Loucy (cell line): ENCODE measurements at regions not wholly inside any gene's neighbourhood (a gene's known extent, or its start where the extent isn't known, plus 50 kb on each side); places are given as distances from the start of the nearest gene placed in this dataset.

Experiments used
- H2AFZ ChIP-seq: fragments of 200-600 bp; sonication (generic); 2 replicates; pipeline ENCODE4 v1.6.0; 2016; ENCODE audit warnings: antibody characterized with exemption, mild to moderate bottlenecking, low read length, moderate library complexity
- H3F3A ChIP-seq: fragments of 200-600 bp; 2 replicates; pipeline ENCODE4 v1.6.0; 2016; ENCODE audit warnings: antibody characterized with exemption, low read depth, mild to moderate bottlenecking
- H3K27me3 ChIP-seq: fragments of 200-600 bp; sonication (generic); 2 replicates; pipeline ENCODE4 v1.6.1; 2014; ENCODE audit warnings: low read length, mild to moderate bottlenecking; ENCODE audit not compliant: insufficient read depth, poor library complexity, severe bottlenecking
- H3K36me3 ChIP-seq: fragments of 200-600 bp; sonication (generic); 2 replicates; pipeline ENCODE4 v1.6.1; 2016; ENCODE audit warnings: low read length; ENCODE audit not compliant: insufficient read depth
- H3K4me1 ChIP-seq: fragments of 200-600 bp; sonication (generic); 2 replicates; pipeline ENCODE4 v1.5.1; 2014; ENCODE audit warnings: low read length, mild to moderate bottlenecking; ENCODE audit not compliant: insufficient read depth, poor library complexity, severe bottlenecking
- H3K4me2 ChIP-seq: fragments of 200-600 bp; sonication (generic); 2 replicates; pipeline ENCODE4 v1.6.0; 2014; ENCODE audit warnings: antibody characterized with exemption, low read length, low read depth, mild to moderate bottlenecking; ENCODE audit not compliant: poor library complexity, severe bottlenecking
- H3K4me3 ChIP-seq: fragments of 200-600 bp; sonication (generic); 2 replicates; pipeline ENCODE4 v1.5.1; 2014; ENCODE audit warnings: low read length, mild to moderate bottlenecking, mixed read lengths; ENCODE audit not compliant: poor library complexity, severe bottlenecking
- H3K79me2 ChIP-seq: fragments of 200-600 bp; sonication (generic); 2 replicates; pipeline ENCODE4 v1.6.1; 2014; ENCODE audit warnings: low read length; ENCODE audit not compliant: insufficient read depth
- H3K9ac ChIP-seq: fragments of 200-600 bp; sonication (generic); 2 replicates; pipeline ENCODE4 v1.6.0; 2014; ENCODE audit warnings: mild to moderate bottlenecking, low read depth, low read length, moderate library complexity; ENCODE audit not compliant: poor library complexity, severe bottlenecking
- H3K9me2 ChIP-seq: fragments of 200-600 bp; sonication (generic); replicated peaks from 2 replicates; pipeline ENCODE4 v1.6.1; 2016; ENCODE audit warnings: low read depth, low read length, mixed read lengths
- H3K9me3 ChIP-seq: fragments of 200-600 bp; sonication (generic); 2 replicates; pipeline ENCODE4 v1.6.1; 2014; ENCODE audit warnings: mild to moderate bottlenecking, antibody characterized with exemption, low read length, low read depth; ENCODE audit not compliant: insufficient read depth
- H4K20me1 ChIP-seq: fragments of 200-600 bp; sonication (generic); 2 replicates; pipeline ENCODE4 v1.6.0; 2014; ENCODE audit warnings: antibody characterized with exemption, low read length, mild to moderate bottlenecking; ENCODE audit not compliant: insufficient read depth, poor library complexity, severe bottlenecking
- EZH2phosphoT487 ChIP-seq: fragments of 200-600 bp; IDR thresholded peaks from 2 replicates; pipeline ENCODE4 v1.6.1; 2018; ENCODE audit warnings: antibody characterized with exemption, mild to moderate bottlenecking, moderate library complexity, borderline replicate concordance
- TF ChIP-seq, protein P1 (sequence below): fragments of 200-600 bp; sonication (generic); conservative IDR thresholded peaks from 2 replicates; pipeline ENCODE4 v1.5.1; 2014; ENCODE audit warnings: mild to moderate bottlenecking, antibody characterized with exemption, low read length

GRCh38 chr10:62623223-62623622, 181.3 kb upstream of the ADO start:
- H2AFZ ChIP-seq: no peak overlapping the region
- H3K27me3 ChIP-seq: no peaks in the 10 kb centered on the region
- H3K36me3 ChIP-seq: no peaks in the 10 kb centered on the region
- TF ChIP-seq, protein P1, sequence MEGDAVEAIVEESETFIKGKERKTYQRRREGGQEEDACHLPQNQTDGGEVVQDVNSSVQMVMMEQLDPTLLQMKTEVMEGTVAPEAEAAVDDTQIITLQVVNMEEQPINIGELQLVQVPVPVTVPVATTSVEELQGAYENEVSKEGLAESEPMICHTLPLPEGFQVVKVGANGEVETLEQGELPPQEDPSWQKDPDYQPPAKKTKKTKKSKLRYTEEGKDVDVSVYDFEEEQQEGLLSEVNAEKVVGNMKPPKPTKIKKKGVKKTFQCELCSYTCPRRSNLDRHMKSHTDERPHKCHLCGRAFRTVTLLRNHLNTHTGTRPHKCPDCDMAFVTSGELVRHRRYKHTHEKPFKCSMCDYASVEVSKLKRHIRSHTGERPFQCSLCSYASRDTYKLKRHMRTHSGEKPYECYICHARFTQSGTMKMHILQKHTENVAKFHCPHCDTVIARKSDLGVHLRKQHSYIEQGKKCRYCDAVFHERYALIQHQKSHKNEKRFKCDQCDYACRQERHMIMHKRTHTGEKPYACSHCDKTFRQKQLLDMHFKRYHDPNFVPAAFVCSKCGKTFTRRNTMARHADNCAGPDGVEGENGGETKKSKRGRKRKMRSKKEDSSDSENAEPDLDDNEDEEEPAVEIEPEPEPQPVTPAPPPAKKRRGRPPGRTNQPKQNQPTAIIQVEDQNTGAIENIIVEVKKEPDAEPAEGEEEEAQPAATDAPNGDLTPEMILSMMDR: no peak
- no peak for TF ChIP-seq EZH2phosphoT487
- H3K79me2 ChIP-seq: no peaks in the 10 kb centered on the region
- no peaks in the 10 kb centered on the region for H3K9me2 ChIP-seq
- no peaks in the 10 kb centered on the region for H3K9me3 ChIP-seq
- H3K4me2 ChIP-seq: no peak overlapping the region
- no peaks in the 10 kb centered on the region for H3K4me1 ChIP-seq
- no peaks in the 10 kb centered on the region for H3F3A ChIP-seq
- H3K9ac ChIP-seq: no peak overlapping the region
- H4K20me1 ChIP-seq: no peaks in the 10 kb centered on the region
- no peak overlapping the region for H3K4me3 ChIP-seq

DNA sequence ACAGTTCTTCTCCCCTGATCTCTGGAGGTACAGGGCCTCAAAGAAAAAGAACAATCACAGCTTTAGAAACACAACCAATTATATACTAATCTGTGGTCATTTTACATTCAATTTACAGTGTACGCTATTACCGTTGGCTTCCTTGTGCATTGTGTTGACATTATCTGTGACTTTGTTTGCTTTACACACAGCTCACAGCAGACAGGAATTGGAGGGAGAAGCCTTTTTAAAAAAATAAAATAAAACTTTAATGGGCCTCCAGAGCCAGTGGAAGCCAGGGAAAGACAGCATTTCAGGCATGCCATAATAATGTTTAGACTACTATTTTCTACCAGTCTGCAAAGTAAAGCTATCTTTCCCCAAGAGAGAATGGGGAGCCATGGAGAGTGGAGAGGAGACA, 179.0 kb upstream of the ADO start:
- Histone ChIP-seq H2AFZ (no peak overlapping the region), H3K9me3 (no peaks in the 10 kb centered on the region), H3K27me3 (no peaks in the 10 kb centered on the region), H3K4me1 (no peaks in the 10 kb centered on the region), H3F3A (no peaks in the 10 kb centered on the region), H4K20me1 (no peaks in the 10 kb centered on the region), H3K9me2 (no peaks in the 10 kb centered on the region), H3K9ac (no peak overlapping the region), H3K79me2 (no peaks in the 10 kb centered on the region), H3K4me2 (no peak overlapping the region), H3K4me3 (no peak overlapping the region), H3K36me3 (no peaks in the 10 kb centered on the region)
- TF ChIP-seq EZH2phosphoT487: no peak
- TF ChIP-seq, protein P1: no peak

DNA sequence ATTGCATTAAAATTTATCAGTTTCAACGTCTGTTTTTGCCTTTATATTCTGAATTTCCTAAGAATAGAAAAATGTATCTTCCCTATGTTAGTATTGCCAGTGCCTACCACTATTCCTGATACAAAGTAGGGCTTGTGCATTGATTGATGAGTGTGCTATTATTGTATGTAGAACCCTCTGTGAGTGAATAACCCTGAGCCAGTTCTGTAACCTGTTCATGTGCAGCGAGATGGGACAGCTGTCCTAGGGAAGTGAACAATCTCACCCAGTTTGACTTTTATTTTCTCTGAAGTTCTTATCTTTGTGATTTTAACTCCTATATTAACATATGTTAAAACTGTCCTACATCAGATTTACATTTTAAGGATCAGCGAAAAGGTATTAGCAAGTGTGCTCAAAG, 178.4 kb upstream of the ADO start:
- Histone ChIP-seq H3K36me3 (no peaks in the 10 kb centered on the region), H3K9ac (no peak overlapping the region), H3K9me3 (no peaks in the 10 kb centered on the region), H3K9me2 (no peaks in the 10 kb centered on the region), H3K4me2 (no peak overlapping the region), H4K20me1 (no peaks in the 10 kb centered on the region), H3K4me3 (no peak overlapping the region), H3K79me2 (no peaks in the 10 kb centered on the region), H3K4me1 (no peaks in the 10 kb centered on the region), H3K27me3 (no peaks in the 10 kb centered on the region), H2AFZ (no peak overlapping the region), H3F3A (no peaks in the 10 kb centered on the region)
- no peak for TF ChIP-seq EZH2phosphoT487
- TF ChIP-seq, protein P1: no peak
